H1 (cell line): ENCODE measurements at regions not wholly inside any gene's neighbourhood (a gene's known extent, or its start where the extent isn't known, plus 50 kb on each side); places are given as distances from the start of the nearest gene placed in this dataset.

Source experiments
- CTCF ChIA-PET: fragments of 300-600 bp; sonication (Branson Sonifier 250); formaldehyde crosslinking; loops from one replicate; lab custom pipeline; 2021; ENCODE audit not compliant: partially characterized antibody; lab: Charles Lee
- POLR2A ChIA-PET: fragments of 300-600 bp; sonication (Branson Sonifier 250); formaldehyde crosslinking; loops from one replicate; lab custom pipeline; 2021; ENCODE audit warnings: inconsistent platforms; ENCODE audit not compliant: partially characterized antibody; lab: Charles Lee
- DNase-seq, 2 experiments: peaks; one replicate each; pipeline versions ENCODE4 v3.0.0 to v3.0.0-alpha.2; 2010 to 2022; ENCODE audit warnings: low spot score in 2 of 2, low read depth in 1 of 2, mixed read lengths in 1 of 2
- FAIRE-seq: peaks from 2 replicates; lab custom pipeline; 2011; peaks lifted over from hg19 to GRCh38; lab: Jason Lieb, UNC
- H2AFZ ChIP-seq: 2 replicates; pipeline ENCODE4 v1.8.1; 2012; ENCODE audit warnings: low read length, inconsistent platforms
- H2AK5ac ChIP-seq: 2 replicates; pipeline ENCODE4 v1.6.1; 2013; ENCODE audit warnings: low read depth, low read length
- H2BK120ac ChIP-seq: replicated peaks from 2 replicates; pipeline ENCODE3; 2013; ENCODE audit warnings: low read depth, low read length, inconsistent platforms
- H2BK12ac ChIP-seq: 2 replicates; pipeline ENCODE4 v1.6.1; 2013; ENCODE audit warnings: low read depth, low read length
- H2BK15ac ChIP-seq: 2 replicates; pipeline ENCODE4 v1.6.1; 2013; ENCODE audit warnings: low read length
- H2BK20ac ChIP-seq: 2 replicates; pipeline ENCODE4 v1.6.1; 2013; ENCODE audit warnings: low read length
- H2BK5ac ChIP-seq: 2 replicates; pipeline ENCODE4 v1.6.1; 2013; ENCODE audit warnings: low read depth, low read length
- H3K14ac ChIP-seq: 2 replicates; pipeline ENCODE4 v1.6.1; 2013; ENCODE audit warnings: inconsistent platforms; ENCODE audit not compliant: insufficient read length
- H3K18ac ChIP-seq: 2 replicates; pipeline ENCODE4 v1.6.1; 2013; ENCODE audit warnings: low read length; ENCODE audit errors: extremely low read depth
- H3K23ac ChIP-seq: 2 replicates; pipeline ENCODE4 v1.6.1; 2013; ENCODE audit warnings: inconsistent platforms; ENCODE audit not compliant: insufficient read length
- H3K23me2 ChIP-seq: 2 replicates; pipeline ENCODE4 v1.6.1; 2013; ENCODE audit warnings: low read depth, low read length
- H3K27ac ChIP-seq: 2 replicates; pipeline ENCODE4 v1.6.1; 2011; ENCODE audit warnings: low read depth, low read length, inconsistent platforms
- H3K27me3 ChIP-seq, 4 experiments: replicated peaks in 1 of 4; 1 replicate in 1 of 4; 2 replicates in 3 of 4; pipeline versions ENCODE4 v1.6.1 to v1.8.1; 2011 to 2013; ENCODE audit warnings: low read length in 3 of 4, mild to moderate bottlenecking in 3 of 4, inconsistent platforms in 2 of 4, mixed read lengths in 2 of 4, moderate library complexity in 1 of 4; ENCODE audit not compliant: control insufficient read depth in 3 of 4, insufficient read depth in 3 of 4; ENCODE audit errors: extremely low read depth in 1 of 4
- H3K36me3 ChIP-seq, 4 experiments: 2 replicates each; pipeline versions ENCODE4 v1.6.1 to v1.8.1; 2011 to 2013; ENCODE audit warnings: mild to moderate bottlenecking in 4 of 4, low read length in 3 of 4, moderate library complexity in 2 of 4, control low read depth in 1 of 4, inconsistent platforms in 1 of 4; ENCODE audit not compliant: insufficient read depth in 4 of 4, control insufficient read depth in 2 of 4
- H3K4ac ChIP-seq: replicated peaks from 2 replicates; pipeline ENCODE3; 2013; ENCODE audit warnings: low read length, low read depth, mixed read lengths, inconsistent platforms; ENCODE audit not compliant: insufficient read length
- H3K4me1 ChIP-seq, 4 experiments: replicated peaks in 1 of 4; 1 replicate in 1 of 4; 2 replicates in 3 of 4; pipeline versions ENCODE4 v1.6.1 to v1.8.1; 2011 to 2013; ENCODE audit warnings: low read length in 3 of 4, inconsistent platforms in 2 of 4, mixed read lengths in 1 of 4; ENCODE audit not compliant: insufficient read depth in 4 of 4, control insufficient read depth in 3 of 4
- H3K4me2 ChIP-seq, 2 experiments: 2 replicates each; pipeline versions ENCODE4 v1.6.1 to v1.8.1; 2011 to 2013; ENCODE audit warnings: low read depth in 2 of 2, low read length in 2 of 2, control low read depth in 1 of 2, inconsistent platforms in 1 of 2, mild to moderate bottlenecking in 1 of 2; ENCODE audit not compliant: insufficient read depth in 1 of 2
- H3K4me3 ChIP-seq, 4 experiments: fragments of 200-600, 300-600 bp in 1 of 4; sonication (generic), shearing (Covaris generic), sonication (Bioruptor Twin) in 1 of 4; 2 replicates each; pipeline versions ENCODE4 v1.5.1 to v1.8.1; 2011 to 2016; ENCODE audit warnings: low read length in 4 of 4, low read depth in 3 of 4, control low read depth in 2 of 4, inconsistent platforms in 2 of 4, mild to moderate bottlenecking in 2 of 4, mixed read lengths in 1 of 4, moderate library complexity in 1 of 4; ENCODE audit not compliant: insufficient read depth in 2 of 4; ENCODE audit errors: extremely low read depth in 1 of 4
- H3K56ac ChIP-seq: replicated peaks from 2 replicates; pipeline ENCODE3; 2013; ENCODE audit warnings: low read depth, mild to moderate bottlenecking, mixed read lengths, low read length, inconsistent platforms; ENCODE audit not compliant: insufficient read length
- H3K79me1 ChIP-seq: 2 replicates; pipeline ENCODE4 v1.6.1; 2013; ENCODE audit warnings: low read depth, low read length, control low read depth
- H3K79me2 ChIP-seq, 2 experiments: 2 replicates each; pipeline versions ENCODE4 v1.6.1 to v1.8.1; 2012 to 2013; ENCODE audit warnings: low read length in 2 of 2, mild to moderate bottlenecking in 2 of 2, inconsistent platforms in 1 of 2; ENCODE audit not compliant: insufficient read depth in 2 of 2, control insufficient read depth in 1 of 2
- H3K9ac ChIP-seq, 4 experiments: replicated peaks in 1 of 4; 1 replicate in 1 of 4; 2 replicates in 3 of 4; pipeline versions ENCODE4 v1.6.1 to v1.8.1; 2011 to 2013; ENCODE audit warnings: low read depth in 3 of 4, low read length in 3 of 4, control low read depth in 2 of 4, mild to moderate bottlenecking in 2 of 4, moderate library complexity in 2 of 4, inconsistent platforms in 1 of 4; ENCODE audit errors: extremely low read depth in 1 of 4
- H3K9me3 ChIP-seq, 2 experiments: 2 replicates each; pipeline versions ENCODE4 v1.6.1 to v1.8.1; 2012 to 2013; ENCODE audit warnings: mild to moderate bottlenecking in 2 of 2, moderate library complexity in 2 of 2, control low read depth in 1 of 2, inconsistent platforms in 1 of 2, low read depth in 1 of 2, low read length in 1 of 2, mixed read lengths in 1 of 2; ENCODE audit not compliant: insufficient read depth in 2 of 2
- H4K20me1 ChIP-seq, 2 experiments: replicated peaks in 1 of 2; 2 replicates each; pipeline versions ENCODE3 to v1.8.1; 2011 to 2013; ENCODE audit warnings: inconsistent platforms in 2 of 2, low read length in 2 of 2, mild to moderate bottlenecking in 1 of 2; ENCODE audit not compliant: insufficient read depth in 2 of 2, control insufficient read depth in 1 of 2
- H4K5ac ChIP-seq: 2 replicates; pipeline ENCODE4 v1.6.1; 2013; ENCODE audit warnings: low read length, low read depth, mixed read lengths, inconsistent platforms; ENCODE audit not compliant: insufficient read length
- H4K8ac ChIP-seq: 2 replicates; pipeline ENCODE4 v1.8.0; 2013; ENCODE audit warnings: mild to moderate bottlenecking, moderate library complexity, low read length, inconsistent platforms; ENCODE audit not compliant: insufficient read depth; ENCODE audit errors: extremely low read depth
- H4K91ac ChIP-seq: replicated peaks from 2 replicates; pipeline ENCODE3; 2013; ENCODE audit warnings: low read length, mixed read lengths, inconsistent platforms; ENCODE audit not compliant: insufficient read length
- HDAC2 ChIP-seq, 2 experiments: fragments of 300-600 bp in 1 of 2; sonication (generic) in 1 of 2; IDR thresholded peaks; 2 replicates each; pipeline ENCODE4 v1.6.1; 2011 to 2012; ENCODE audit warnings: low read depth in 2 of 2, low read length in 2 of 2, mild to moderate bottlenecking in 2 of 2, moderate library complexity in 2 of 2, borderline replicate concordance in 1 of 2, inconsistent platforms in 1 of 2
- KDM5A ChIP-seq: fragments of 200-600 bp; IDR thresholded peaks from 2 replicates; pipeline ENCODE4 v1.7.1; 2012; ENCODE audit warnings: mild to moderate bottlenecking, low read length, inconsistent platforms, mixed read lengths
- NRF1 ChIP-seq: IDR thresholded peaks from 2 replicates; pipeline ENCODE4 v1.6.1; 2011; ENCODE audit warnings: mild to moderate bottlenecking, low read depth, low read length, improper control_type of control experiment
- RFX5 ChIP-seq: IDR thresholded peaks from 2 replicates; pipeline ENCODE4 v1.6.1; 2011; ENCODE audit warnings: low read depth, low read length, improper control_type of control experiment, borderline replicate concordance
- SIRT6 ChIP-seq: IDR thresholded peaks from one replicate; pipeline ENCODE4 v1.7.1; 2012; ENCODE audit warnings: low read length, inconsistent platforms
- SIX5 ChIP-seq: IDR thresholded peaks from 2 replicates; pipeline ENCODE4 v1.6.1; 2011; ENCODE audit warnings: mild to moderate bottlenecking, low read depth, low read length
- WGBS, 2 experiments: shearing (Covaris generic) in 1 of 2; methylation state at CpG; one replicate each; pipeline versions ENCODE4 v1.1.6 to v1.1.7; 2013 to 2015; ENCODE audit warnings: low lambda C conversion rate in 2 of 2, mixed read lengths in 2 of 2, inconsistent platforms in 1 of 2, low coverage in 1 of 2, missing lambda C conversion rate in 1 of 2; ENCODE audit not compliant: insufficient replicate concordance in 2 of 2, insufficient coverage in 1 of 2, insufficient read length in 1 of 2; ENCODE audit errors: extremely low coverage in 1 of 2, missing lambda C conversion rate in 1 of 2; 5-methylcytosine and 5-hydroxymethylcytosine counted together

DNA sequence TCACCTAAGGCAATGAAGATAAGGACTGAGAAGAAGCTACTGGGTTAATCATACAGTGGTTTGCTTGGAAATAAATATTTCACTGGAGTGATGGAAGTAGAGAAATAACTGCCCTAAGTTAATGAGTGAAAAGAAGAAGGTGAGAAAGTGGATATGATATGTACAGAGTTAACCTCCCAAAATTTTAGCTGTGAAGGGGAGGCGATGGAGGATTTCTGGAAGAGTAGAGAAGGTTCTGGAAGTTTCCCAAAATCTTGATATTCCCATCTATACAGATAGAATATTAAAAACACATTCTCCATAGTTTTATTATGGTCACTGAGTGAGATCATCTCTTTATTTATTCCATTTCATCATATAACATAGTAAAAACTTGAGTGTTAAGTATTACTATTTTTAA, 296.6 kb upstream of the RGPD4 start:
- Histone ChIP-seq H3K4me1 (no peaks in the 10 kb centered on the region), H2AFZ (no peak overlapping the region), H3K27ac (no peak overlapping the region), H3K23ac (no peak overlapping the region), H3K36me3 (no peaks in the 10 kb centered on the region), H3K27me3 (no peaks in the 10 kb centered on the region), H3K56ac (no peak overlapping the region), H4K8ac (no peak overlapping the region), H3K4ac (no peak overlapping the region), H3K79me1 (no peaks in the 10 kb centered on the region), H3K79me2 (no peaks in the 10 kb centered on the region), H3K4me2 (no peak overlapping the region), H3K18ac (no peak overlapping the region), H2BK120ac (no peak overlapping the region), H3K14ac (no peak overlapping the region), H2BK12ac (no peak overlapping the region), H3K9ac (no peak overlapping the region), H4K20me1 (no peaks in the 10 kb centered on the region), H2BK20ac (no peak overlapping the region), H4K91ac (no peak overlapping the region), H2AK5ac (no peak overlapping the region), H2BK15ac (no peak overlapping the region), H3K23me2 (no peaks in the 10 kb centered on the region), H3K4me3 (no peak overlapping the region), H4K5ac (no peak overlapping the region)
- WGBS, 2 experiments = 82% methylated on average over 1 of the region's 1 CpG; no CpG with 5 or more reads in 1 of the 2 experiments
- DNase-seq (no peak), FAIRE-seq (no peak)
- CTCF ChIA-PET = no interaction called here
- POLR2A ChIA-PET = no interaction called here
- TF ChIP-seq RFX5 (no peak), NRF1 (no peak), KDM5A (no peak), HDAC2 (IDR thresholded peaks at IDR 0.05; ENCODE audit: borderline replicate concordance in 1 of 2, low read depth in 2 of 2, low read length in 2 of 2) (no peak), SIRT6 (no peak), SIX5 (no peak)
- TF ChIP-seq, all 59 proteins: peak for 0
- no peak overlapping the region for H2BK5ac ChIP-seq
- no peaks in the 10 kb centered on the region for H3K9me3 ChIP-seq
